ENCODE measurements at regions not wholly inside any gene's neighbourhood (a gene's known extent, or its start where the extent isn't known, plus 50 kb on each side); places are given as distances from the start of the nearest gene placed in this dataset.

GRCh38 chr5:99636663-99637062 lies 707.9 kb upstream of the CHD1 start:
- H3K4me1 ChIP-seq (ENCODE audit: control insufficient read depth in 2 of 2, insufficient read depth in 2 of 2, low read length in 2 of 2) = no peaks in the 10 kb centered on the region
- H2AFZ ChIP-seq (ENCODE audit: insufficient read depth, low read depth, low read length, poor library complexity, severe bottlenecking) = no peak overlapping the region
- Mint-ChIP-seq H3K9me3 (ENCODE audit: insufficient read depth) (peaks cover 4% of the 10 kb centered on the region), H3K4me1 (no peaks in the 10 kb centered on the region), H3K27ac (no peak overlapping the region), H3K4me3 (no peak overlapping the region), H3K27me3 (no peaks in the 10 kb centered on the region)
- H3K27ac ChIP-seq (ENCODE audit: low read length in 2 of 2) = no peak overlapping the region
- DNase-seq (no peak), ATAC-seq (ENCODE audit: low read depth) (no peak)
- no peaks in the 10 kb centered on the region for H3K9me3 ChIP-seq (ENCODE audit: control extremely low read depth in 1 of 3, control insufficient read depth in 2 of 3, insufficient read depth in 1 of 3, low read length in 2 of 3)
- no peaks in the 10 kb centered on the region for H4K20me1 ChIP-seq (ENCODE audit: control insufficient read depth, insufficient read depth, low read length, poor library complexity, severe bottlenecking)
- H3K79me2 ChIP-seq (ENCODE audit: control insufficient read depth, insufficient read depth, low read length) = no peaks in the 10 kb centered on the region
- TF ChIP-seq, protein P1, sequence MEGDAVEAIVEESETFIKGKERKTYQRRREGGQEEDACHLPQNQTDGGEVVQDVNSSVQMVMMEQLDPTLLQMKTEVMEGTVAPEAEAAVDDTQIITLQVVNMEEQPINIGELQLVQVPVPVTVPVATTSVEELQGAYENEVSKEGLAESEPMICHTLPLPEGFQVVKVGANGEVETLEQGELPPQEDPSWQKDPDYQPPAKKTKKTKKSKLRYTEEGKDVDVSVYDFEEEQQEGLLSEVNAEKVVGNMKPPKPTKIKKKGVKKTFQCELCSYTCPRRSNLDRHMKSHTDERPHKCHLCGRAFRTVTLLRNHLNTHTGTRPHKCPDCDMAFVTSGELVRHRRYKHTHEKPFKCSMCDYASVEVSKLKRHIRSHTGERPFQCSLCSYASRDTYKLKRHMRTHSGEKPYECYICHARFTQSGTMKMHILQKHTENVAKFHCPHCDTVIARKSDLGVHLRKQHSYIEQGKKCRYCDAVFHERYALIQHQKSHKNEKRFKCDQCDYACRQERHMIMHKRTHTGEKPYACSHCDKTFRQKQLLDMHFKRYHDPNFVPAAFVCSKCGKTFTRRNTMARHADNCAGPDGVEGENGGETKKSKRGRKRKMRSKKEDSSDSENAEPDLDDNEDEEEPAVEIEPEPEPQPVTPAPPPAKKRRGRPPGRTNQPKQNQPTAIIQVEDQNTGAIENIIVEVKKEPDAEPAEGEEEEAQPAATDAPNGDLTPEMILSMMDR (IDR thresholded peaks at IDR 0.05) = no peak
- TF ChIP-seq EZH2 (IDR thresholded peaks at IDR 0.05; ENCODE audit: borderline replicate concordance, insufficient read depth, low read depth, low read length, poor library complexity, severe bottlenecking) = no peak
- no peaks in the 10 kb centered on the region for H3K27me3 ChIP-seq (replicated peaks in 1 of 4; ENCODE audit: control extremely low read depth in 1 of 4, control insufficient read depth in 3 of 4, insufficient read depth in 4 of 4, low read length in 3 of 4)
- intact Hi-C loops (cut with micrococcal nuclease) = no loop called here
- no CpG with 5 or more reads among the region's 2 CpGs for WGBS (ENCODE audit: insufficient coverage)
- ChIA-PET CTCF (no interaction called here), POLR2A (no interaction called here)
- no peak overlapping the region for H3K4me2 ChIP-seq (replicated peaks; ENCODE audit: low read depth, low read length, poor library complexity, severe bottlenecking)
- no peak overlapping the region for H3K4me3 ChIP-seq (ENCODE audit: control extremely low read depth in 1 of 5, extremely low read depth in 1 of 5, insufficient read depth in 1 of 5, low read depth in 2 of 5, low read length in 4 of 5)
- H3K36me3 ChIP-seq (replicated peaks in 1 of 2; ENCODE audit: control extremely low read depth in 1 of 2, control insufficient read depth in 1 of 2, extremely low read depth in 1 of 2, insufficient read depth in 2 of 2, low read length in 1 of 2) = no peaks in the 10 kb centered on the region
- no peak overlapping the region for H3K9ac ChIP-seq (ENCODE audit: low read length)

- Histone ChIP-seq H3K9ac (ENCODE audit: low read length) (no peak overlapping the region), H3K4me1 (ENCODE audit: control insufficient read depth in 2 of 2, insufficient read depth in 2 of 2, low read length in 2 of 2) (no peaks in the 10 kb centered on the region), H2AFZ (ENCODE audit: insufficient read depth, low read depth, low read length, poor library complexity, severe bottlenecking) (no peak overlapping the region), H3K27ac (ENCODE audit: low read length in 2 of 2) (no peak overlapping the region), H3K9me3 (ENCODE audit: control extremely low read depth in 1 of 3, control insufficient read depth in 2 of 3, insufficient read depth in 1 of 3, low read length in 2 of 3) (peaks cover 0 to 6% (median 0%) of the 10 kb centered on the region in 3 donors), H3K4me2 (replicated peaks; ENCODE audit: low read depth, low read length, poor library complexity, severe bottlenecking) (no peak overlapping the region), H3K27me3 (replicated peaks in 1 of 4; ENCODE audit: control extremely low read depth in 1 of 4, control insufficient read depth in 3 of 4, insufficient read depth in 4 of 4, low read length in 3 of 4) (no peaks in the 10 kb centered on the region), H3K36me3 (replicated peaks in 1 of 2; ENCODE audit: control extremely low read depth in 1 of 2, control insufficient read depth in 1 of 2, extremely low read depth in 1 of 2, insufficient read depth in 2 of 2, low read length in 1 of 2) (no peaks in the 10 kb centered on the region), H3K4me3 (ENCODE audit: control extremely low read depth in 1 of 5, extremely low read depth in 1 of 5, insufficient read depth in 1 of 5, low read depth in 2 of 5, low read length in 4 of 5) (no peak overlapping the region), H3K79me2 (ENCODE audit: control insufficient read depth, insufficient read depth, low read length) (no peaks in the 10 kb centered on the region), H4K20me1 (ENCODE audit: control insufficient read depth, insufficient read depth, low read length, poor library complexity, severe bottlenecking) (no peaks in the 10 kb centered on the region)
- no peak overlapping the region for H3K4me3 Mint-ChIP-seq
- intact Hi-C loops (cut with micrococcal nuclease) = no loop called here
- ChIA-PET CTCF (no interaction called here), POLR2A (no interaction called here)
- H3K27me3 Mint-ChIP-seq = no peaks in the 10 kb centered on the region
- no peak for TF ChIP-seq EZH2 (IDR thresholded peaks at IDR 0.05; ENCODE audit: borderline replicate concordance, insufficient read depth, low read depth, low read length, poor library complexity, severe bottlenecking)
- TF ChIP-seq, protein P1 (IDR thresholded peaks at IDR 0.05) = no peak
- WGBS (ENCODE audit: insufficient coverage) = 39% methylated on average over 7 of the region's 12 CpGs
- peaks cover 4% of the 10 kb centered on the region for H3K9me3 Mint-ChIP-seq (ENCODE audit: insufficient read depth)
- ATAC-seq (ENCODE audit: low read depth) (no peak), DNase-seq (no peak)
- H3K27ac Mint-ChIP-seq = no peak overlapping the region
- no peaks in the 10 kb centered on the region for H3K4me1 Mint-ChIP-seq
Measured at GRCh38 chr5:99621772-99622681, 693.2 kb upstream of the CHD1 start.

All from B cell (primary cell).